ENCODE measurements at regions not wholly inside any gene's neighbourhood (a gene's known extent, or its start where the extent isn't known, plus 50 kb on each side); places are given as distances from the start of the nearest gene placed in this dataset.

GRCh38 chr22:22702237-22703202 lies 58.1 kb downstream of the GGTLC2 start:
- TF ChIP-seq CTCF (IDR thresholded peaks at IDR 0.05): no peak
- TF ChIP-seq EP300 (IDR thresholded peaks at IDR 0.05): no peak
- no peak for TF ChIP-seq POLR2A (IDR thresholded peaks at IDR 0.05)

All from ovary (tissue), 3 donors.